Stimulated activated naive CD8-positive, alpha-beta T cell treated with anti-CD3 and anti-CD28 coated beads, Interleukin-15, Interleukin-2, amounts not matched to agents 100 ng/mL and 50 ng/mL, for 24 hours (primary cell): ENCODE measurements at regions not wholly inside any gene's neighbourhood (a gene's known extent, or its start where the extent isn't known, plus 50 kb on each side); places are given as distances from the start of the nearest gene placed in this dataset.

Experiments
- H3K27ac Mint-ChIP-seq: one replicate; pipeline ENCODE4 v1.8.0; 2021; ENCODE audit warnings: mild to moderate bottlenecking, mixed read lengths
- H3K27me3 Mint-ChIP-seq: one replicate; pipeline ENCODE4 v1.8.0; 2021; ENCODE audit warnings: mixed read lengths
- H3K36me3 Mint-ChIP-seq: one replicate; pipeline ENCODE4 v1.8.0; 2021; ENCODE audit warnings: low read depth, mixed read lengths
- H3K4me1 Mint-ChIP-seq: one replicate; pipeline ENCODE4 v1.8.0; 2021; ENCODE audit warnings: low read depth, mixed read lengths
- H3K4me3 Mint-ChIP-seq: one replicate; pipeline ENCODE4 v1.8.0; 2021; ENCODE audit warnings: mild to moderate bottlenecking, mixed read lengths
- H3K9me3 Mint-ChIP-seq: one replicate; pipeline ENCODE4 v1.8.0; 2021; ENCODE audit warnings: mixed read lengths

DNA sequence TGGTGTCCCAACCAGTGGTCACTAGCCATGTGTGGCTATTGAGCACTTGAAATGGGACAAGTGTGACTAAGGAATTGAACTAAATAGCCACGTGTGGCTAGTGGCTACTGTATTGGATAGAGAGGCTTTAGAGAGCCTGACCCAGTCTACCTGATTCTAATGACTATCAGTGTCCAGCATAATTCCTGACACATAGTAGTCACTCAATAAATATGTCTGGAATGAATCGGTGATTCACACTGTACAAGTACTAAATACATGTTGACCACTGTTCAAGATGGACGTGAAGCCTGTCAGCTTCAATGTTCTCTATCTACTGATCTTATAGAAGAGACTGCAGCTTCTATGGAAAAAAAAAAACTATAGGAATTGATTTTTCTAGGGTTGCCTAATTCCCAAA lies 57.7 kb upstream of the MAST4 start:
- Mint-ChIP-seq H3K9me3 (no peaks in the 10 kb centered on the region), H3K4me3 (no peak overlapping the region), H3K27me3 (peaks cover 24% of the 10 kb centered on the region), H3K4me1 (peaks cover 8% of the 10 kb centered on the region), H3K36me3 (no peaks in the 10 kb centered on the region), H3K27ac (no peak overlapping the region)

DNA sequence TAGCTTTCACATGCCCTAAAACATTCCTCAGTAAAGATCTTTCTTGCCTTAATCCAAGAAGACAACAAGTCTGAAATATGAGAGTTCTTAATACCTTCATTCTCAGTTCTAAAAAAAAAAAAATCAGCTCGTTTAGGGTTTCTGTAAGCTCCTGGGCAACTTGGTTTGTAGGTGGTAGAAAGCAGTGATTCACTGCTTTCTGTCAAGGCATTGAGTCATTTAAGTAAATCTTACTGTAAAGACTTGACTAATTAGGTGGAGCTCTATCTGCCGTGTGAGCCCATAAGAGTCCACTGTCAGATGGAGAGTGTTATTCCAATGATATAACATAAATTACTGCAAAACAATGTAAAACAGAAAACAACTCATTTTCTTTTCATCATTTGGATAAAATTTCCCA lies 56.1 kb upstream of the MAST4 start:
- H3K36me3 Mint-ChIP-seq: no peaks in the 10 kb centered on the region
- peaks cover 17% of the 10 kb centered on the region for H3K27me3 Mint-ChIP-seq
- H3K4me3 Mint-ChIP-seq: no peak overlapping the region
- H3K9me3 Mint-ChIP-seq: no peaks in the 10 kb centered on the region
- H3K27ac Mint-ChIP-seq: no peak overlapping the region
- peaks cover 8% of the 10 kb centered on the region for H3K4me1 Mint-ChIP-seq

DNA sequence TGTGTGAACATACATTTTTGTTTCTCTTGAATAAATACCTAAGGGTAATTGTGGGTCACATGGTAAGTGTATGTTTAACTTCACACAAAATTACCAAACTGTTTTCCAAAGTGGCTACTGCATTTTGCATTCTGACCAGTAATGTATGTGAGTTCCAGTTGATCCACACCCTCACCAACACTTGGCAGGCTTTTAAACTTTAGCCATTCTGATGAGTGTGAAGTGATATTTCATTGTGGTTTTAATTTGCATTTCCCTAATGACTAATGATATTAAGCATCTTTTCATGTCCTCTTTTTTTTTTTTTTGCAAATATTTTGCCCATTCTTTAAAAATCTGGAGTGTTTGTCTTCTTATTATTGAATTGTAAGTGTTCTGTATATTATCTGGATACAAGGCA lies 53.5 kb upstream of the MAST4 start:
- peaks cover 12% of the 10 kb centered on the region for H3K27me3 Mint-ChIP-seq
- H3K4me1 Mint-ChIP-seq: peaks cover 8% of the 10 kb centered on the region
- H3K27ac Mint-ChIP-seq: no peak overlapping the region
- no peak overlapping the region for H3K4me3 Mint-ChIP-seq
- H3K9me3 Mint-ChIP-seq: peaks cover 3% of the 10 kb centered on the region
- no peaks in the 10 kb centered on the region for H3K36me3 Mint-ChIP-seq
